ENCODE measurements at regions not wholly inside any gene's neighbourhood (a gene's known extent, or its start where the extent isn't known, plus 50 kb on each side); places are given as distances from the start of the nearest gene placed in this dataset.
"Not testable (repeated sequence)": the region's sequence is repeated elsewhere in the genome, so short reads cannot be mapped to it uniquely, and the experiment has no call there.

- DNase-seq (ENCODE audit: low read depth in 2 of 2), result not testable (repeated sequence)
These were observed 183.4 kb downstream of the FCRL5 start for GRCh38 chr1:157368941-157369340.

- DNase-seq (ENCODE audit: low read depth in 2 of 2), result no peak
These were observed 184.0 kb downstream of the FCRL5 start for GRCh38 chr1:157368363-157368762.

GRCh38 chr1:157367870-157368269 lies 184.4 kb downstream of the FCRL5 start:
- DNase-seq (ENCODE audit: low read depth in 2 of 2), result no peak

- DNase-seq (ENCODE audit: low read depth in 2 of 2), result no peak
These were observed 185.1 kb downstream of the FCRL5 start for GRCh38 chr1:157367091-157367739.

GRCh38 chr1:157364612-157365011 lies 187.7 kb downstream of the FCRL5 start:
- DNase-seq (ENCODE audit: low read depth in 2 of 2), result no peak

GRCh38 chr1:157363660-157364140 lies 188.6 kb downstream of the FCRL5 start:
- DNase-seq (ENCODE audit: low read depth in 2 of 2), result no peak

GRCh38 chr1:157360023-157360390 lies 192.3 kb downstream of the FCRL5 start:
- DNase-seq (ENCODE audit: low read depth in 2 of 2), result no peak

- DNase-seq (ENCODE audit: low read depth in 2 of 2), result no peak
These were observed 192.8 kb downstream of the FCRL5 start for GRCh38 chr1:157359314-157360022.

- DNase-seq (ENCODE audit: low read depth in 2 of 2), result no peak
These were observed 195.2 kb downstream of the FCRL5 start for GRCh38 chr1:157357111-157357510.

- no peak for DNase-seq (ENCODE audit: low read depth in 2 of 2)
These were observed 195.7 kb downstream of the FCRL5 start for GRCh38 chr1:157356601-157357000.

- DNase-seq (ENCODE audit: low read depth in 2 of 2), result no peak
These were observed 198.8 kb downstream of the FCRL5 start for GRCh38 chr1:157353546-157353945.

GRCh38 chr1:157352817-157353408 lies 199.4 kb downstream of the FCRL5 start:
- DNase-seq (ENCODE audit: low read depth in 2 of 2), result no peak

GRCh38 chr1:157352216-157352615 lies 200.1 kb downstream of the FCRL5 start:
- DNase-seq (ENCODE audit: low read depth in 2 of 2), result no peak

GRCh38 chr1:157351800-157352199 lies 200.5 kb downstream of the FCRL5 start:
- DNase-seq (ENCODE audit: low read depth in 2 of 2), result not testable (repeated sequence)

- no peak for DNase-seq (ENCODE audit: low read depth in 2 of 2)
These were observed 203.5 kb downstream of the FCRL5 start for GRCh38 chr1:157348538-157349480.

- DNase-seq (ENCODE audit: low read depth in 2 of 2), result no peak
These were observed 204.8 kb downstream of the FCRL5 start for GRCh38 chr1:157347506-157347905.

GRCh38 chr1:157337785-157338184 lies 199.6 kb upstream of the ETV3 start:
- not testable (repeated sequence) for DNase-seq (ENCODE audit: low read depth in 2 of 2)

GRCh38 chr1:157335056-157335455 lies 196.9 kb upstream of the ETV3 start:
- DNase-seq (ENCODE audit: low read depth in 2 of 2), result no peak

GRCh38 chr1:157334041-157334440 lies 195.8 kb upstream of the ETV3 start:
- DNase-seq (ENCODE audit: low read depth in 2 of 2), result no peak

GRCh38 chr1:157330177-157330576 lies 192.0 kb upstream of the ETV3 start:
- not testable (repeated sequence) for DNase-seq (ENCODE audit: low read depth in 2 of 2)

- not testable (repeated sequence) for DNase-seq (ENCODE audit: low read depth in 2 of 2)
These were observed 189.9 kb upstream of the ETV3 start for GRCh38 chr1:157328120-157328519.

All from fibroblast of skin of left biceps (primary cell).